Effector CD8-positive, alpha-beta T cell (primary cell): ENCODE measurements at regions not wholly inside any gene's neighbourhood (a gene's known extent, or its start where the extent isn't known, plus 50 kb on each side); places are given as distances from the start of the nearest gene placed in this dataset.
A peak's percentile ranks its signal among the peaks of the same experiment; 100 is the strongest.
"Not testable (repeated sequence)": the region's sequence is repeated elsewhere in the genome, so short reads cannot be mapped to it uniquely, and the experiment has no call there.

ENCODE experiments used
- DNase-seq: peaks from one replicate; lab custom pipeline; 2025; lab: John Stamatoyannopoulos, UW

DNA sequence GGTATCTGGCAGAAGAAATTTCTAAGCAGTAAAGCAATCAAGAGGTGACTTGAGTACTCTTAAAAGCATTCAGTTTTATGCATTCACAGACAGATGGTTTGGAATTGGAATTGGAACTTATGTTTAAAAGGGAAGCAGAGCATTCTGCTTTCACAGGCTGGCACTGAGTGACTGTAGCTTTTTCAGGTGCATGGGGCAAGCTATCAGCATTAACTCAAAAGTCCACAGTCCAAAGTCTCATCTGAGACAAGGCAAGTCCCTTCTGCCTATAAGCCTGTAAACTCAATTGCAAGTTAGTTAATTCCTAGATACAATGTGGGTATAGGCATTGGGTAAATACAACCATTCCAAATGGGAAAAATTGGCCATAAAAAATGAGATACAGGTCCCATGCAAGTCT is 1620.3 kb downstream of the MRPL39 start:
- no peak for DNase-seq

DNA sequence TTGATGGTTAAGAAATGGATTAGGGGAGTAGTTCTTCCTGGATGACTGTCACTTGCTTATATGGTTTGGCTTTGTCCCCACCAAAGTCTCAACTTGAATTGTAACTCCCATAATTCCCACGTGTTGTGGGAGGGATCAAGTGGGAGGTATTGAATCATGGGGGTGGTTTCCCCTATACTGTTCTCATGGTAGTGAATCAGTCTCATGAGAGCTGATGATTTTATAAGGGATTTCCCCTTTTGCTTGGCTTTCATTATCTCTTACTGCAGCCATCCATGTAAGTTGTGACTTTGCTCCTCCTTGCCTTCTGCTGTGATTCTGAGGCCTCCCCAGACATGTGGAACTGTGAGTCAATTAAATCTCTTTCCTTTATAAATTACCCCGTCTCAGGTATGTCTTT is 1621.1 kb downstream of the MRPL39 start:
- DNase-seq, result no peak

DNA sequence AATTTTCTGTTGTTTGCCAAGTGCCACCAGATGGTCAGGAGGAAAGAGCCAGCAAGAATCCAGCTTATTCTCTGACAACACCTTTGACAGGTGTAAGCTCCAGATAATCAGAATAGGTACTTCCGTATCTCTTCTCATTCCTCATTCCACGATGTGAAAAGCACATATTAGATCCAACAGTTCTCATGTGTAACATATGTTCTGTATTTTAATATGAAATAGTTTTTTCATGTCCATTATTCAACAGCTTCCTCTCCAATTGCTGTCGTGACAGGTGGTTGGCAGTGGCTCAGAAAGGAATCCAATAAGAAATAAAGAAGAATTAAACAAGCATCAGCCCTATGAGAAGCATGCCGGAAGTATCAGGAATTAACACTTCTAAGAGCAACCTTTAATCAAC is 1624.7 kb downstream of the MRPL39 start:
- no peak for DNase-seq

DNA sequence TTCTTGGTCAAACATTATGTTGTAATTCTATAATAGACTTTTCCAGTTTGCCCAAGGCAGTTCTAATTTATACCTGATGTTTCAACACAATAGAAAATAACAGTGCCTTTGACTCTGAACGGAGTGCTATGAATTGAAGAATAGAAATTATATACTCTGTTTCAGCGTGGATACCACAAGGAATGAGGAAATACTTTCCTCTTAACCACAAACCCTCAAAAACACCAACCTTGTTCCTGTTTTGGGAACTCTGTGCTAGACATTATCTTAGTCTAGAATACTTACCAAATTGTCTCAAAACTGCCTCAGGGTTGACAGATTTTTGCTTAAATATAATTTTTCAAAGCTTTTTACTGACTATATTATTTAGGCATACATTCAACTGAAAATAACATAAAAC is 1629.3 kb downstream of the MRPL39 start:
- no peak for DNase-seq

DNA sequence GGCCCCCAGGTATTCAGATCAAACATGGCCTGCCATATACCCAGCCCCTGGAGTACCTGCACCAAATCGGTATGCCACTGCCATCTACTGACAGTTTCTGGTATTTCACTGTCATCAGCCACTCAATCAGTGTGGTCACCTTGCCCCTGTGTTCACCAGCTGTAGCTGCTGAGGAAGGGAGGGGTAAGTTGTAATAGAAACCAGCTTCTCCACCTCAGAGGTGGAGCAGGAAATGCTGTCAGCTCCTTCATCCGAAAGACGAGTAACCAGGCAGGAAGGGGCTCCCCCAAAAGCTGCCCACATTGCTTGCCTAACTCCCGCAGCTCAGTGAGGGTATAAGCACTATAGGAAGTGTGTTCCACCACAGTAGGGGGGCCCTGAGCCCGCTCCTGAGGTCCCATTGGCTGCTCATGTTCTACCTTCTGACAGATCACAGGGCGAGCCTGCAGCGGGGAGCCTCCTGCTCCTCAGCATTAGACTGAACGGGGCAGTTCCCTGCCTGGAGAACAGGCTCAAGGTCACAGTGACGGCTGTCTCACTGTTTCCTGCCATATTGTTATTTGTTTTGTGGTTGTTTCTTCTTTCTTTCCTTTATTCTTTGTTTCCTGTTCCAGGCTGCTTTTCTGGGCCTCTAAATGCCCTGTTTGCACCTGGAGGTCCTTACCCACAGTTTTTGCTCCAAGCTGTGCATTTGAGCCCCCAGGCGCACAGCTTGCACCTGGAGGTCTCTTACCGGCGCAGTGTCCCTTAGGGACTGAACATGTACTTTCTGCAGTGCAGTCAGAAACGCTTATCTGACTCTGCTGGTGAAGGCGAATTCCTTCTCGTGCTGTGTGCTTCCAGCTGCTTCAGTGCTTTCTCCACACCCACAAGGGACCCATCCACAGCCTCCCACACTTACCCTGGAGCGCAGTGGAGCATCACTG is 1638.3 kb downstream of the MRPL39 start:
- peak; percentile 66 for DNase-seq

DNA sequence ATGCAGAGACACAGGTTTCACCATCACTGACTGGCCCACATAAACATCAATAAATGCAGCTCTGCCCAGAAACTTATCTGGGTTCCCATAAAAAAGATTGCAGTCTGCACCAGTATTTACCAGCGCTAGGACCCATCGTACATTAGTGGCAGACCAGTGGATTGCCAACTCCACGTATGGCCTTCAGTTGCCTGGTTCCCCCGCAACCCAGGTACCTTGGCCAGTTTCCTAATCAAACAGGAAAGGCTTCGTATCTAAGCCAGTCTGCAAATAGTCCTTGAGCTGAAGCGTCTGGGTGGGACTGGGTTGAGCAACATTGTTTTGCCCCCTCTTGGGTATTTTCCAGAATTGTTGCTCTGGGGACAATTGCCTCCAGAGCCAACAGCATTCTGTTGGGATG is 1639.3 kb downstream of the MRPL39 start:
- DNase-seq, result no peak

DNA sequence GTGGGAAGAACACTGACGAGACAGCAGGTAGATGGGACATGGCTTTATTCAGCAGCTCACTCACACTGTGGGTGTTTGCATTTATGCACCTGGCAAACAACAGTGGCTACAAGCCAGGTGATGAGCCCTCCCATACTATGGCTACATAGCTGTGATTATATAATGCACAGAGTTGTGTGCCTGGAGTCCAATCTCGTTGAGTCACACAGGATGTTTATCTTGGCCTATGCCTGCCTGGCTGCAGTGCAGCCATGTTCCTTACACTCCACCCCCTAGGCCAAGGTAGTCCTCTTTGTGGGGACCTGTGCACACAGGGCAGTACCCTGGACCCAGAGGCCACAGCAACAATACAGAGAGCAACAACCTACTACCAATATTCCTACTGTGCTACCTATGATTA is 1643.8 kb downstream of the MRPL39 start:
- no peak for DNase-seq

DNA sequence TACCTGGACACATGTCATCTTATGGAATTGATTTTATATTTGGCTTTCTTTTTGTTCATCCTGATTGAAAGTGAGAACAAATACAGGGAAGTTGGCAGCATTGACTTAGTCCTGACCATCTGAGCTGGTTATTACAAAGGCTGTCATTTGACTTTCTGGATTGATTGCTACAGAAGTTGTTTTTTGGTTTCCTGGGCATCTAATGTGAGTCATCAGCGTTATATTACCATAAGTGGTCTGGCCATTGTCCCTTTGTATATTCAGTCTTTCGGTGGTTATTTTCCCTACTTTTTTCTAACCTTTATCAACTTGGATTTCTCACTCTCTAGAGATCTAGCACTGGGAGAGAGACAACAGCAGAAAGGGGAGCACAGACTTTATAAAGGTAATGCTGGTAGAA is 1646.5 kb downstream of the MRPL39 start:
- DNase-seq, result no peak

DNA sequence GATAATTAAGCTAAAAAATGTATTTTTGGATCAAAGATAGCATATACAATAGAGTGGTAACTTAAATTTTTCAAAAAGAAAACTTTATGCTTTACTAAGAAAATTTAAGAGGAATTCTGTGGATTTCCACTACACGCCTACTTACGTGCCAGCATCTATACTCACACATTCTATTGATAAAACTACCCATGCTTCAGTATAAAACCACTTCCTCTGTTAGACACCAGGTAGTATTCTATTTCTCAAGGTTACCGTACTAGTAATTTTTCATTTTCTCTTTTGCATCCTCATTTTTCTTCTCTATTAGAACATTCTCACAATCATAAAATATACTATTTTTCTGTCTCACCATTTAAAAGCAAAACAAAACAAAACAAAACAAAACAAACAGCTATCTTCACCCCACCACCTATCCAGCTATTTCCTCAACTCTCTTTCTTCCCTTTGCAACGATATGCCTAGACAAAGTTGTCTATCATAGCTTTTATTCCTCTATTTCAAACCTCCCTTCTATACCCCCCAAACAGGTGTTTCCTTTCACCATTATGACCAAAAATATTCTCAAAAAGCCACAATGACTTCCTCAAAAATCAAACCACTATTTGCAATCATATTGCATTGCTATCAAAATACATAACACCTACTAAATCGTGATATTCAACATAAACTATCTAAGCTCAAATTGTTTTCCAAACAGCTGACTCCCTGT is 1652.0 kb downstream of the MRPL39 start:
- DNase-seq, result no peak

DNA sequence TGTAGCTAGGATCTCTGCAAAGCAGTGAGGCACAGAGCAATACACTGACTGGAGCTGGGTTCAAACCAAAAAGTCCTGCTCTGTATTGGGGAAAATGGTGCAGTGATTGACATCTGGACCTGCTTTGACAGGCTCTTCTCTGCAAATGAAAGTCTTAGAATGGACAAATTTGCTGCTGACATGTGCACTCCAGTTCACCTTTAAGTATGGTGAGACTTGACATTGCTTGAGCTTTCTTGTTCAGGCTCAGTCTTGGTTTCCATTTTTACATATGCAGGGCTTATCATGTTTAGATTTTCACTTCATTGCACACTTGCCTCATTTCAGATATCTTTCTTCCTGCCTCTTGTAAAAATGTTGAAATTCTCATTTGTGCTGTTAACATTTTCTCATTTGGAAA is 1655.0 kb downstream of the MRPL39 start:
- DNase-seq, result no peak

DNA sequence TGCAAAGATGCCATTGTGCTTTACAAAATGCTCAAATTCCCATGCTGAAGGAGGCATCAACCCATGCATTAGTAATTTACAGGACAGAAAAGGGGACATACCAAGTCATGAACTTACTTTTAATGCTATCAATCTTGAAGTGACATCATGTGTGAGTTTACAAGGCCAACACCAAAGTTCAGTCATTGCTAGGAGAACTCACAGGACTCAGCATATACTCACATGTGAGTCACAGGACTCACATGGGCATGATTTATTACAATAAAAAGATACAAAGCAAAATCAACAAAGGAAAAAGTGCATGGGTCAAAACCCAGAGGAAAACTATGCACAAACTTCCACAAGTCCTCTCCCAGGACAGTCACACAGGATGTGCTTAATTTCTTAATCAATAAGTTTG is 1656.0 kb downstream of the MRPL39 start:
- DNase-seq, result no peak

DNA sequence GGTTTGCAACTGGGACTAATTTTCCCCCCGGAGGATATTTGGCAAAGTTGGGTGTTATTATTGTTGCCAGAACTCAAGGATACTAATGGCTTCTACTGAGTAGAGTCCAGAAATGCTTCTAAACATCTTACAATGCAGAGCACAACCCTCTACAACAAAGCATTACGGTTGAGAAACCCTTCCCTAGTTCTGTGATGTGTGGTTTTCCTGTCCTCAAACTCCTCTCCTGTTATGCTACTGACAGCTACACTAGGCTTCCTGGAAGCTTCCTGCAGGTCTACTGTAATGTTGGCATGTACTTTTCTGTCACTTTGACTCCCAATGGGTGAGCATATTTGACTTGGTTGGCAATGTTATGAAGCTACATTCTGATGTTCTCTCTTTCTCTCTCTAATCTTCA is 1656.9 kb downstream of the MRPL39 start:
- no peak for DNase-seq

DNA sequence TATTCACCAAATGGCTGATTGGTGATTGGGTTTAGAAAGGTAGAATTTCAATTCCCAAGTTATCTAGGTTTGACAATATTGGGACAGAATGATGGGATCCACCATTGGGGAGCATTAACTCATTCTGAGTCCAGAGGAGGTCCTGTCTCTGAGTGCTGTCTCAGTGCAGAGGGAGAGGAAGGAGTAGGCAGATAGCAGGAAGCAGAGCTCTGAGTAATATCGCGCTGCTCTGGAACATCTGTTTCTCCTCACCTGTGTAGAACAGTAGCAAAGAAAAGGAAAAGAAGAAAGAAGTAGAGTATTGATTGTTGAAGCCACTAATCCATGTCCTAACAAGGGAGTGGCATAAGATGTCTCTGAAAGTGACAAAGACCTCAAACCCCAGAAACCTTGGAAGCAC is 1657.8 kb downstream of the MRPL39 start:
- no peak for DNase-seq

DNA sequence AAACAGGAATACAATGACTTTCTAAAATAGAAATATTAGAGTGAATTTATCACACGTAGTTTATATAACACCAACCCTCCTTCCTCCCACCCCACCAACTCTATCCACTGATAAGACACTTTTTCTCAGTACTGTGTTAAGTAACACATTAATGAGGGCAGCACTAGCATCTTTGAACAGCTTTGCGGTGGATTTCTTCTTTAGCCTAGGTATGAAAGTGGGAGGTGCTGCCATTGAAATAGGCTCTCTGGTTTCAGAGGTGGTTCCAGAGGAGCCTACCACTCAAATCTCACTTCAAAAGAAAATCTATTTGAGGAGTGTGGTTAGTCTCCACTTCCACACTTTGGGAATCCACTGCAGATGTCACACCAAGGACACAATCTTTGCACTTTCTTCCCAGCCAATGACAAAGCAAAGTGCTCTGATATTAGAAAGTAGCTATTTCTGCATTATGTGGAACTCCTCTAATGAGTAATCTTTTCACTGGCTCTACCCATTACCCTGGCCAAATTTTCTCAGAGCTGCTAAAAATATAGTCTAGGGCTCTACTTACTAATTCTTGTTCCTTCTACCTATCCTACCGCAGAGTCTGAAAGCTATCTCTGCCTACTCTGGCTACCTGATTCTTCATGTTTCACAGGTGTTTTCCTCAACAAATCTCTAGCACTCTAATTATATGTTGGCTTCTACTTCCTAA is 1667.8 kb downstream of the MRPL39 start:
- DNase-seq, result no peak

DNA sequence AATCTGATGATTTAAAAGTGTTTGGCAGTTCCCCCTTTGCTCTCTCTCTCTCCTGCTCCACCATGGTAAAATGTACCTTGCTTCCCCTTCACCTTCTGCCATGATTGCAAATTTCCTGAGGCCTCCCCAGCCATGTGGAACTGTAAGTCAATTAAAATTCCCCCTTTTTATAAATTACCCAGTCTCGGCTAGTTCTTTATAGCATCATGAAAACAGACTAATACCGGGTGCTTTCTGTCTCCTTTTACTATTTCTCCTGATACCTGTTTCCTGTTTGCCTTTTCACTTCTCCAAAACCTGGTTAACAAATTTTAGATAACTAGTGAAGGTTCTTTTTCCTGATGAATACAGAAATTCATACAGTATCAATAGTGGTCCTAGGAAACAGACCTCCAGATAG is 1670.3 kb downstream of the MRPL39 start:
- no peak for DNase-seq

DNA sequence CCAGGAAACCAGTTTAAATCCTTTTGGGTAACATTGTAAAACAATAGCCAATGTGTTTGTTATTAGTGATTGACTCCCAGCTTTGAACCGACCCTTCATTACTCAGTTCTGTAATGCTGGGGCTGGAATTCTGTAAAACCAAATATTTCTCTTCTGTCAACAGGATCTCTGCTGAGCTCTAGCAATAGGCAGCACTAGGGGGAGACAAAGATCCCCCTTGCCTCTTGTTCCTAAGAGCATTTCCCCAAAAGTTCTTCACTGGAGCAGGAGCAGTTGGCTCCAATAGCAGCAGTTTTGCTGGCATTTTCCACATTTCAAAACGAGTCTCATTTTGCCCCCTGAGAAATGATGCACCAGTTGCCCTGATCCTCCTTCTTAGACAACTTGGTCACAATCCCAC is 1671.1 kb downstream of the MRPL39 start:
- no peak for DNase-seq

DNA sequence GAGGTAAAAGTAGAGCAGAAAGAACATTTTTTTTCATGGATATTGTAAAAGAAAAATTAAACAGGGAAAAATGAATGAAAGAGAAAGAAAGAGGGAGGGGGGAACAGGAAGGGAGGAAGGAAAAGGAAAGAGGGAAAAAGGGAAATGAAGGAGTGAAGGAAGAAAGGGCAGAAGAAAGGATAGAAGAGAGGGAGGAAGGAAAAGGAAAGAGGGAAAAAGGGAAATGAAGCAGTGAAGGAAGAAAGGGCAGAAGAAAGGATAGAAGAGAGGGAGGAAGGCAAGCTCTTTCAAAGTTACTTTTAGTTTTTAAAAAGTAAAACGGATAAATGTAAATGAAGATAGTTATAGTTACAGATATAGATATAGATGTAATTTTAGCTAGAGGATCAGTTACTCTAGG is 1676.7 kb downstream of the MRPL39 start:
- DNase-seq, result no peak

DNA sequence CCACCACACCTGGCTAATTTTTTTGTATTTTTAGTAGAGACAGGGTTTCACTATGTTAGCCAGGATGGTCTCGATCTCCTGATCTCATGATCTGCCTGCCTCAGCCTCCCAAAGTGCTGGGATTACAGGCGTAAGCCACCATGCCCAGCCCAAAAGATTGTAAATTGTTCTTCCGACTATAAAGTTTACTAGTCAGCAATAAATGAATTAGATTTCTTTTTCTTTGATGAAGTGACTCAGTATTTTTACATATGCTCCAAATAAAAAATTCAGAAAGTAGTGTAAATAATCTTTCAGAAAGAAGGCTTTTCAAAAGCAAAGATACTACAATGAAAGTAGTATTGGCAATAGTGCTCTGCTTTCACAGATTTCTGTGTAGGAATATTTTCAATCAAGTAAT is 1680.9 kb downstream of the MRPL39 start:
- not testable (repeated sequence) for DNase-seq

DNA sequence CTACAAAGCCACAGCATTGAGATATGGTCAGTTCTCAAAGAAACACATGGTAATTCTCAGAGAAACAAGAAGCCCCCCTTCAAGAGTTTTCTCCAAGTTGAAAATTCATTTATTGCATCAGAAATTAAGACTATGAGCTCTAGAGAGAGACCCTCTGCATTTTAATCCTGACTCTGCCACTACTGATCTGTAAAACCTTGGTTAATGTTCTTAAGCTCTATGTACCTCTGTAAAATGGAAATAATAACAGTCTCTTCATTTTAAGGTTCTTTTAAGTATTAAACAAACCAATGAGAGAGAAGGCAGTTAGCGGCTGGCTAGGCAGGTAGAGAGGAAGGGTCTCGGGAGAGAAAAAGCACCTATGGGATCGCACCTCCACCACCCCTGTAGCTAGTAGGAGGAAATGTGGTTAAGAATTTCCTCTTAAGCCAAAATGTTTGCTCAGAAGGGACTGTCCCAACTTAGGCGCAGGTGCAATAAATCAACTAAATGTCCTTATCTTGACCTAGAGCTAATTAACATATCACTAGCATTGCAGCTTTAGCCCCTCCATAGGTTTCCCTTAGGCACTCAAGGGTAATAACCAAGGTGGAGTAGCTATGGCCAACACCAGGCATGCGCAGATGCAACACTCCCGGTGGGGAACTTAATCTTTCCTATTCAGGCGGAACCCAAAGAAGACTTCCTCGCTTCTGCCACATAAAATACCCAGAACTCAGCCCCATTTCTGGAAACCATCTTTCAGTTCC is 1685.4 kb downstream of the MRPL39 start:
- no peak for DNase-seq

DNA sequence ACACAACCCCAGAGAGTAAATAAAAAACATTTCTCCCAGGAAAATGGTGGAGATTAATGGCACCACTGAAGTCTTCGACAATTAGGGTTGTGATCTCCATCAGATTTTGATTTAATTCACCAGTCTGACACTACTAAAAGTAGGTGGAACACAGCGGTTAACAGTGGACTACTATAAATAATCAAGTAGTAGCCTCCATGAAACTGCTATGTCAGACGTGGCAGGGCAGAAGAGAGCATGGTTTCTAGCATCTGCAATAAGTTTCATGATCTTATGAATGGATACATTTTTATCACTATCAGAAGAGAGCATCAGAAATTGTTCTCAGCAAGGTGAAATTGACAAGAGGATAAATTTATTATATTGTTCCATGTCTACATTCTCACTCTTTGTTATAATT is 1706.6 kb downstream of the MRPL39 start:
- no peak for DNase-seq

DNA sequence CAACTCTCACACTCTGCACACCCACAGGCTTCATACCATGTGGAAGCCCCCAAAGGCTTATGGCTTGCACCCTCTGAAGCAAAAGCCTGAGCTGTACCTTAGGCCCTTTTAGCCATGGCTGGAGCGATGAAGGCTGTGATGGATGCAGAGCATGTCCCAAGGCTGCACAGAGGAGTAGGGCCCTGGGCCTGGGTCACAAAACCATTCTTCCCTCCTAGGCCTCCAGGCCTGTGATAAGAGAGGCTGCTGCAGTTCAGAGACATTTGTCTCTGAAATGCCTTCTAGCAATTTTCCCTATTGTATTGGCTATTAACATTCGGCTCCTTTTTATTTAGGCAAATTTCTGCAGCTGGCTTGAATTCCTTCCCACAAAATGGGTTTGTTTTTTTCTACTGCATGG is 1707.7 kb downstream of the MRPL39 start:
- no peak for DNase-seq

DNA sequence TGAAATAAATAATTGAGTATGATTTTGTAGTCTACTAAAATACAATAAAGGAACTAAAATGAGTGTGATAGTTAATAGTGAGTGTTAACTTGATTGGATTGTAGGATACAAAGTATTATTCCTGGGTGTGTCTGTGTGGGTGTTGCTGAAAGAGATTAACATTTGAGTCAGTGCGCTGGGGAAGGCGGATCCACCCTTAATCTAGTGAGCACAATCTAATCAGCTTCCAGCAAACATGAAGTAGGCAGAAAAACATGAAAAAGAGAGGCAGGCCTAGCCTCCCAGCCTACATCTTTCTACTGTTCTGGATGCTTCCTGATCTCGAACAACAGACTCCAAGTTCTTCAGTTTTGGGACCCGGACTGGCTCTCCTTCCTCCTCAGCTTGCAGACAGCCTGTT is 1716.6 kb downstream of the MRPL39 start:
- no peak for DNase-seq
